ENCODE measurements at regions not wholly inside any gene's neighbourhood (a gene's known extent, or its start where the extent isn't known, plus 50 kb on each side); places are given as distances from the start of the nearest gene placed in this dataset.
A peak's percentile ranks its signal among the peaks of the same experiment; 100 is the strongest.
"Not testable (repeated sequence)": the region's sequence is repeated elsewhere in the genome, so short reads cannot be mapped to it uniquely, and the experiment has no call there.

DNA sequence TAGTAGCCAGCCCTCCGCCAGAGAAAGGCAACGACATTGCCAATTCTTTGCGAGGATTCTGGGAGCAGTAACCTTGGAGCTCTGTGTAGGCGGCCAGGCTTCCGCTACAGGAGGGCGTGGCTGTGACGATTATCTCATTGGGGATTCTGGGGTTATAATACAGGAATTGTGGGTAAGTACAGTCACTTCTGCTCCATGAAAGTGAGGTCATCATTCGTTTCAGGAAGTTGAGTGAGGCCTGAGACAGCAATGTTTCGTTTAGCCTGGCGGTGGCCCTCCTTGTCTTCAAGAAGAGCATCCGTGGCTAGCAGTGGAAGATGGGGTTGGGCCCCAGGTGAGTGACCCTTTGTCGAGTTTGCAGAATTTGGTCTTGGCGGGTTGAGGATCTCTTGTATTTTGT, 79.5 kb upstream of the GPR39 start:
- H3K4me2 ChIP-seq (ENCODE audit: control insufficient read depth, extremely low read depth, insufficient read depth, low read depth, low read length); H3K36me3 ChIP-seq (ENCODE audit: control insufficient read depth in 2 of 2, extremely low read depth in 1 of 2, insufficient read depth in 2 of 2, low read length in 2 of 2); H3K9me1 ChIP-seq (ENCODE audit: control insufficient read depth, extremely low read depth, insufficient read depth, low read length); H3K27ac ChIP-seq (ENCODE audit: control insufficient read depth, insufficient read depth, low read length); dilution Hi-C loops (cut with MboI; ENCODE audit: extremely low pct_ligation_motif_present, low sequenced_read_pairs); H3K9me3 ChIP-seq (ENCODE audit: control insufficient read depth, low read depth, low read length); H2AFZ ChIP-seq (ENCODE audit: control insufficient read depth, low read length); FAIRE-seq; H3K27me3 ChIP-seq (ENCODE audit: control insufficient read depth, extremely low read depth, insufficient read depth, low read length); H4K20me1 ChIP-seq (ENCODE audit: control insufficient read depth, extremely low read depth, insufficient read depth, low read length); H3K9ac ChIP-seq (ENCODE audit: control insufficient read depth, extremely low read depth, insufficient read depth, low read length); DNase-seq (ENCODE audit: low read depth, low spot score); H3K4me3 ChIP-seq (ENCODE audit: control insufficient read depth in 2 of 3, extremely low read depth in 1 of 3, insufficient read depth in 2 of 3, low read depth in 1 of 3, low read length in 3 of 3); H3K4me1 ChIP-seq (ENCODE audit: control insufficient read depth, extremely low read depth, insufficient read depth, low read length); H3K79me2 ChIP-seq (ENCODE audit: control insufficient read depth, insufficient read depth, low read length): not testable (repeated sequence)

DNA sequence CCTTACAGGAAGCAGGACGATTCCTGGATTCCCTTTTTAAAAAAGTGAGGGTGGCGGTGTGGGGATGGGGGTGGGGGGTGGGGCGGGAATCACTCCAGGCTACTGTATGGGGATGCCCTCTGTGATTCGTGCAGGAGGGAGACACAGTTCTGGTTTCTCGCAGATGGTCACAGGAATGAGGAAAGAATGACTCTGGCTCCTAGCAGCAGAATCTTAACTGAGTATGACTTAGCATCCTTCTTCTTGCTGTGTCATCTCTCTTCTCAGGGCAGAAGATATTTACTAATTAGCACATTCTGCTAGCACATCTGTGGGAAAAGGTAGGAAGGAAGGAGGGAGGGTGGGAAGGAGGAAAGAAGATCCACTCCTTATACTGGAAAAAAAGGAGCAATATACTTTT, 78.8 kb upstream of the GPR39 start:
- H3K4me3 ChIP-seq (ENCODE audit: control insufficient read depth in 2 of 3, extremely low read depth in 1 of 3, insufficient read depth in 2 of 3, low read depth in 1 of 3, low read length in 3 of 3); DNase-seq (ENCODE audit: low read depth, low spot score); H3K9ac ChIP-seq (ENCODE audit: control insufficient read depth, extremely low read depth, insufficient read depth, low read length); H4K20me1 ChIP-seq (ENCODE audit: control insufficient read depth, extremely low read depth, insufficient read depth, low read length); H3K9me1 ChIP-seq (ENCODE audit: control insufficient read depth, extremely low read depth, insufficient read depth, low read length); H3K4me2 ChIP-seq (ENCODE audit: control insufficient read depth, extremely low read depth, insufficient read depth, low read depth, low read length); H3K27ac ChIP-seq (ENCODE audit: control insufficient read depth, insufficient read depth, low read length); H3K9me3 ChIP-seq (ENCODE audit: control insufficient read depth, low read depth, low read length); dilution Hi-C loops (cut with MboI; ENCODE audit: extremely low pct_ligation_motif_present, low sequenced_read_pairs); FAIRE-seq; H3K27me3 ChIP-seq (ENCODE audit: control insufficient read depth, extremely low read depth, insufficient read depth, low read length); H2AFZ ChIP-seq (ENCODE audit: control insufficient read depth, low read length); H3K4me1 ChIP-seq (ENCODE audit: control insufficient read depth, extremely low read depth, insufficient read depth, low read length); H3K79me2 ChIP-seq (ENCODE audit: control insufficient read depth, insufficient read depth, low read length); H3K36me3 ChIP-seq (ENCODE audit: control insufficient read depth in 2 of 2, extremely low read depth in 1 of 2, insufficient read depth in 2 of 2, low read length in 2 of 2): not testable (repeated sequence)

DNA sequence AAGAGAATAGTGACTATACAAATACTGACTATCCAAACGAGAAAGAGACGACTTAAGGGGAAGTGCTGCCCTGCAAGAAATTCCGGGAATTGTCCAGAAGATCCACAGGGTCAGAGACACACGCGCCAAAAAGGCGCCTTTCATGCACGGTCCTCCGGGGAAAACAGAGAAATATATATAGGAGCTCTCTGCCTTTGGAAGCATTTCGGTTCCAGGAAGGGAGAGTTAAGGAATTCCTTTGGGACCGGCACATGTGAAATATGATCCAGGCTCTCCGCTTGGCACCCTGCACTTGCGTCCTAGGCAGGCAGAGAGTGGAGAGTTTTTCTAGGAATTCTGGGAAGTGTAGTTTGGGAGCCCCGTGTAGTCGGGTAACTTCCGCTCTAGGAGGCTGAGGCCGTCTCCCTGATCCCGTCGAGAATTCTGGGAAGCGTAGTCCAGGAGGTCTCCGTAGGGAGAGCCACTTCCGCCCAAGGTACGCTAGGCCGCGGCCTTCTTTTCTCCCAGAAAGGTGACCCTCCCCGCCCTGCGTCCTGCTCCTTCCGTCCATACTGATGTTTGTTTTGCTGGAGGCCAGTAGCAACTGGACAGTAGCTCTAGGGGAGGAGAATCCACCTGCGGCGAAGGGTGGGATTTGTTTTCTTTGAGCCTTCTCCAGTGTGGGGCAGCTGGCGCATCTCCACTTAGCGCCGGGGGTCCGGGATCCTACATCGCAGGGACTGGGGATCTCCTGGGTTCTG, 69.4 kb upstream of the GPR39 start:
- H3K4me1 ChIP-seq (ENCODE audit: control insufficient read depth, extremely low read depth, insufficient read depth, low read length); H3K9me1 ChIP-seq (ENCODE audit: control insufficient read depth, extremely low read depth, insufficient read depth, low read length); H4K20me1 ChIP-seq (ENCODE audit: control insufficient read depth, extremely low read depth, insufficient read depth, low read length); H3K27me3 ChIP-seq (ENCODE audit: control insufficient read depth, extremely low read depth, insufficient read depth, low read length); H3K36me3 ChIP-seq (ENCODE audit: control insufficient read depth in 2 of 2, extremely low read depth in 1 of 2, insufficient read depth in 2 of 2, low read length in 2 of 2); dilution Hi-C loops (cut with MboI; ENCODE audit: extremely low pct_ligation_motif_present, low sequenced_read_pairs); H3K9me3 ChIP-seq (ENCODE audit: control insufficient read depth, low read depth, low read length); DNase-seq (ENCODE audit: low read depth, low spot score); H3K79me2 ChIP-seq (ENCODE audit: control insufficient read depth, insufficient read depth, low read length): not testable (repeated sequence)
- Histone ChIP-seq H3K4me3 (ENCODE audit: control insufficient read depth in 2 of 3, extremely low read depth in 1 of 3, insufficient read depth in 2 of 3, low read depth in 1 of 3, low read length in 3 of 3) (peak overlapping the region; percentile 44 to 72 (median 66)), H3K9ac (ENCODE audit: control insufficient read depth, extremely low read depth, insufficient read depth, low read length) (peak overlapping the region; percentile 82), H3K27ac (ENCODE audit: control insufficient read depth, insufficient read depth, low read length) (peak overlapping the region; percentile 54), H2AFZ (ENCODE audit: control insufficient read depth, low read length) (peak overlapping the region; percentile 88), H3K4me2 (ENCODE audit: control insufficient read depth, extremely low read depth, insufficient read depth, low read depth, low read length) (peak overlapping the region; percentile 69)
- peak; percentile 98 for FAIRE-seq

All from keratinocyte (primary cell).